Heart right ventricle (tissue), 16 donors: ENCODE measurements at regions not wholly inside any gene's neighbourhood (a gene's known extent, or its start where the extent isn't known, plus 50 kb on each side); places are given as distances from the start of the nearest gene placed in this dataset.

Experiments
- ATAC-seq, 8 donors: fragments of 200-7000 bp; cut with Tn5 transposase; one replicate each; pipeline ENCODE4 v1.9.1; 2020; ENCODE audit warnings: mild to moderate bottlenecking in 8 of 8, moderate library complexity in 8 of 8, moderate number of reproducible peaks in 1 of 8
- DNase-seq, 2 donors: peaks; one replicate each; pipeline ENCODE4 v3.0.0-alpha.2; 2020
- H3K27ac ChIP-seq, 10 donors: fragments of 200-600 bp; sonication (generic) in 2 of 10; one replicate each; pipeline versions ENCODE4 v1.5.0 to v1.8.0; 2020 to 2022; ENCODE audit warnings: mild to moderate bottlenecking in 3 of 10
- H3K27me3 ChIP-seq, 7 donors: fragments of 200-600 bp; one replicate each; pipeline ENCODE4 v1.8.0; 2021 to 2022; ENCODE audit warnings: mild to moderate bottlenecking in 2 of 7
- H3K36me3 ChIP-seq, 9 donors: fragments of 200-600 bp; sonication (generic) in 1 of 9; one replicate each; pipeline versions ENCODE4 v1.5.0 to v1.8.0; 2020 to 2022; ENCODE audit warnings: mild to moderate bottlenecking in 2 of 9
- H3K4me1 ChIP-seq, 9 donors: fragments of 200-600 bp; sonication (generic) in 1 of 9; one replicate each; pipeline versions ENCODE4 v1.5.0 to v1.8.0; 2020 to 2022; ENCODE audit warnings: mild to moderate bottlenecking in 4 of 9
- H3K4me3 ChIP-seq, 10 donors: fragments of 200-600 bp; sonication (generic) in 2 of 10; one replicate each; pipeline versions ENCODE4 v1.5.0 to v1.8.0; 2020 to 2022; ENCODE audit warnings: mild to moderate bottlenecking in 7 of 10, moderate library complexity in 2 of 10
- H3K9me3 ChIP-seq, 11 donors: fragments of 200-600 bp in 10 of 11; sonication (generic) in 2 of 11; one replicate each; pipeline versions ENCODE4 v1.5.0 to v1.8.0; 2013 to 2022; ENCODE audit warnings: mild to moderate bottlenecking in 2 of 11, control low read depth in 1 of 11, moderate library complexity in 1 of 11
- WGBS, 2 donors: extraction: QIAGEN DNeasy Blood & Tissue Kit; methylation state at CpG; one replicate each; pipeline ENCODE4 v1.1.7; 2013; ENCODE audit warnings: inconsistent platforms in 1 of 2; 5-methylcytosine and 5-hydroxymethylcytosine counted together
- intact Hi-C, 10 donors: fragments of 100-400 bp; cut with DNase I; formaldehyde crosslinking; loops; one replicate each; pipeline versions ENCODE4 v1.11.1 to v1.14.2; 2022
- TF ChIP-seq, protein P1 (sequence below), 9 donors: fragments of 200-600 bp; sonication (generic) in 2 of 9; IDR thresholded peaks; one replicate each; pipeline versions ENCODE4 v1.5.0 to v1.8.0; 2021 to 2022; ENCODE audit warnings: antibody characterized with exemption in 9 of 9, mild to moderate bottlenecking in 5 of 9, moderate library complexity in 1 of 9
- donor health status: Arrhythmogenic right ventricular cardiomyopathy.
- donor health status: ischemic (EF 13 %, LVEDD 7.1; RV severe dilation, severe dysfunction).
- donor health status: healthy with polysubstance abuse.
- donor health status: DM: no; HTN: yes; CAD: no.
- donor health status: DM: no; HTN: no; CAD: no.
- donor health status: ischemic (EF 25% LVEDD 6.9; RV normal size, moderate dysfunction).
- donor health status: ischemic (EF 25% LVEDD 5.7; RV mildly dilated, moderate dysfunction).
- donor health status: healthy.
- donor health status: DM: yes; HTN: yes; CAD: no.
- donor health status: Ischemic cardiomyopathy.
- donor health status: ischemic (EF 35%, LVEDD 5.7; RV mildly dilated, moderate dysfunction).
- donor health status: nonischemic (EF 11% LVEDD 7.7; RV severe dilation, severe dysfunction).
- donor health status: DM: yes; HTN: yes; CAD: no.
- donor health status: PGD.
- donor health status: ischemic (EF 29% LVEDD 5.4; RV normal size, mild dysfunction).
- donor health status: nonischemic (EF 23%, LVEDD 6.1; RV moderate dilation, normal function).

DNA sequence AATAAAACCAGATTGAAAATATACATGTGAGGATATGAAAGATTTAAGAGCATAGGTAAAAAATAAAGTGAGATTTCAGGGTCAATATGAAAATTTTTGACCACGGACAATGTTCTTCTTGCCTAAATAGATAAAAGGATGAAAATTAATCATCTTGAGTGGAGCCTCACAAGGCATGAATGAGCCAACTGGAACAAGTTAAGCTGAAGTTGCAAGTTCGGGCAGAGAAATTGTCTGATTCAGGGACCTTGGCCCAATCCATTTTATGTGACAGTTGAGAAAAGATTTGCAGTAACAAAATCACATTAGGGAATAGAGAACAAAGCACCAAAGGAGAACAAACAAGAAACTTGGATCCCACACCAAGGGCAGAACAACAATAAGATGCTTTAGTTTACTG lies 305.3 kb downstream of the TMX3 start:
- TF ChIP-seq, protein P1, sequence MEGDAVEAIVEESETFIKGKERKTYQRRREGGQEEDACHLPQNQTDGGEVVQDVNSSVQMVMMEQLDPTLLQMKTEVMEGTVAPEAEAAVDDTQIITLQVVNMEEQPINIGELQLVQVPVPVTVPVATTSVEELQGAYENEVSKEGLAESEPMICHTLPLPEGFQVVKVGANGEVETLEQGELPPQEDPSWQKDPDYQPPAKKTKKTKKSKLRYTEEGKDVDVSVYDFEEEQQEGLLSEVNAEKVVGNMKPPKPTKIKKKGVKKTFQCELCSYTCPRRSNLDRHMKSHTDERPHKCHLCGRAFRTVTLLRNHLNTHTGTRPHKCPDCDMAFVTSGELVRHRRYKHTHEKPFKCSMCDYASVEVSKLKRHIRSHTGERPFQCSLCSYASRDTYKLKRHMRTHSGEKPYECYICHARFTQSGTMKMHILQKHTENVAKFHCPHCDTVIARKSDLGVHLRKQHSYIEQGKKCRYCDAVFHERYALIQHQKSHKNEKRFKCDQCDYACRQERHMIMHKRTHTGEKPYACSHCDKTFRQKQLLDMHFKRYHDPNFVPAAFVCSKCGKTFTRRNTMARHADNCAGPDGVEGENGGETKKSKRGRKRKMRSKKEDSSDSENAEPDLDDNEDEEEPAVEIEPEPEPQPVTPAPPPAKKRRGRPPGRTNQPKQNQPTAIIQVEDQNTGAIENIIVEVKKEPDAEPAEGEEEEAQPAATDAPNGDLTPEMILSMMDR (IDR thresholded peaks at IDR 0.05), result no peak
- H3K27me3 ChIP-seq, result no peaks in the 10 kb centered on the region
- intact Hi-C loops, result loop anchor here in 1 of 10 donors (10.0 kb wide), 1 partner anchor 925 kb away; no protein-coding TSS in a partner anchor
- no peaks in the 10 kb centered on the region for H3K4me1 ChIP-seq
- DNase-seq, result no peak
- H3K27ac ChIP-seq, result no peak overlapping the region
- no peak for ATAC-seq
- H3K4me3 ChIP-seq, result no peak overlapping the region
- no peaks in the 10 kb centered on the region for H3K36me3 ChIP-seq
- WGBS, 2 donors, result 62 to 81% methylated on average over 2 of the region's 2 CpGs
- peaks cover 0 to 6% (median 0%) of the 10 kb centered on the region in 11 donors for H3K9me3 ChIP-seq

DNA sequence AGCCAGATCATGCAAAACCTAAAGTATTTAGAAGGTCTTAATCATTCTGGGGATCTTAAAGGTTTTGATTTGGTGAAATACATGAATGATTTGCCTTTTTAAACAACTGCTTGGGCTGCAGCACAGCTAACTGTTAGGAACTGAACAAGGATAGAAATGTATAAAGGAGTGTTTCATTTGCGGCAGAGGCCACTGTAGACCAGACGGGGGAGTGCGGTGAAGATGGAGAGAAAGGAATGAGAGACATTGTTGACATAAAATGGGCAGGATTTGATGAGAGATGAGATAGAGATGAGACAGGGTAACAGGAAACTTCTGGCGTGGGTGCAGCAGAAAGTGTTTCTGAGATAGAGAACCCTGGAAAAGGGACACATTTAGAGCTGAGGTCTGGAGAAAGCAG lies 308.1 kb downstream of the TMX3 start:
- TF ChIP-seq, protein P1 (IDR thresholded peaks at IDR 0.05), result no peak
- H3K27ac ChIP-seq, result no peak overlapping the region
- no peak for ATAC-seq
- 69 to 72% methylated on average over 4 of the region's 4 CpGs for WGBS, 2 donors
- intact Hi-C loops, result loop anchor here in 1 of 10 donors (10.0 kb wide), 1 partner anchor 922 kb away; no protein-coding TSS in a partner anchor
- no peaks in the 10 kb centered on the region for H3K36me3 ChIP-seq
- no peak for DNase-seq
- H3K4me3 ChIP-seq, result no peak overlapping the region
- no peaks in the 10 kb centered on the region for H3K4me1 ChIP-seq
- H3K27me3 ChIP-seq, result no peaks in the 10 kb centered on the region
- H3K9me3 ChIP-seq, result peaks cover 0 to 10% (median 0%) of the 10 kb centered on the region in 11 donors

GRCh38 chr18:68402784-68403183 lies 312.1 kb downstream of the TMX3 start:
- ATAC-seq (no peak), DNase-seq (no peak)
- no peak overlapping the region for H3K27ac ChIP-seq
- H3K9me3 ChIP-seq, result peaks cover 0 to 10% (median 0%) of the 10 kb centered on the region in 11 donors
- intact Hi-C loops, result loop anchor here in 1 of 10 donors (10.0 kb wide), 1 partner anchor 918 kb away; no protein-coding TSS in a partner anchor
- TF ChIP-seq, protein P1 (IDR thresholded peaks at IDR 0.05), result no peak
- WGBS, 2 donors, result 67 to 73% methylated on average over 2 of the region's 2 CpGs
- no peaks in the 10 kb centered on the region for H3K36me3 ChIP-seq
- no peak overlapping the region for H3K4me3 ChIP-seq
- no peaks in the 10 kb centered on the region for H3K4me1 ChIP-seq
- H3K27me3 ChIP-seq, result no peaks in the 10 kb centered on the region

GRCh38 chr18:68400889-68401288 lies 314.0 kb downstream of the TMX3 start:
- Histone ChIP-seq H3K27ac (no peak overlapping the region), H3K4me1 (no peaks in the 10 kb centered on the region), H3K27me3 (no peaks in the 10 kb centered on the region), H3K4me3 (no peak overlapping the region), H3K36me3 (no peaks in the 10 kb centered on the region), H3K9me3 (peaks cover 0 to 10% (median 0%) of the 10 kb centered on the region in 11 donors)
- intact Hi-C loops, result loop anchor here in 1 of 10 donors (10.0 kb wide), 1 partner anchor 916 kb away; no protein-coding TSS in a partner anchor
- WGBS, 2 donors, result 80 to 82% methylated on average over 3 of the region's 3 CpGs
- ATAC-seq (no peak), DNase-seq (no peak)
- TF ChIP-seq, protein P1 (IDR thresholded peaks at IDR 0.05), result no peak
